SKM-1 (cell line): ENCODE measurements at regions not wholly inside any gene's neighbourhood (a gene's known extent, or its start where the extent isn't known, plus 50 kb on each side); places are given as distances from the start of the nearest gene placed in this dataset.

Source experiments
- DNase-seq: peaks from one replicate; lab custom pipeline; 2025; ENCODE audit not compliant: unreplicated experiment; lab: John Stamatoyannopoulos, UW

- no peak for DNase-seq
Measured at GRCh38 chr20:40103420-40103819, 585.6 kb downstream of the MAFB start.

- no peak for DNase-seq
Measured at GRCh38 chr20:40101560-40101959, 587.5 kb downstream of the MAFB start.

GRCh38 chr20:40100261-40100660 is 588.8 kb downstream of the MAFB start:
- no peak for DNase-seq

- no peak for DNase-seq
Measured at GRCh38 chr20:40090236-40090635, 598.8 kb downstream of the MAFB start.

- DNase-seq, result no peak
Measured at GRCh38 chr20:40087496-40087895, 601.5 kb downstream of the MAFB start.

GRCh38 chr20:40085513-40085912 is 603.5 kb downstream of the MAFB start:
- DNase-seq, result no peak

GRCh38 chr20:40082436-40082835 is 606.6 kb downstream of the MAFB start:
- DNase-seq, result no peak

- no peak for DNase-seq
Measured at GRCh38 chr20:40081653-40082052, 607.4 kb downstream of the MAFB start.

GRCh38 chr20:40080041-40080652 is 608.9 kb downstream of the MAFB start:
- no peak for DNase-seq

GRCh38 chr20:40073535-40074111 is 615.4 kb downstream of the MAFB start:
- no peak for DNase-seq

GRCh38 chr20:40072907-40073306 is 616.1 kb downstream of the MAFB start:
- no peak for DNase-seq

GRCh38 chr20:40056171-40056570 is 632.9 kb downstream of the MAFB start:
- DNase-seq, result no peak

- no peak for DNase-seq
Measured at GRCh38 chr20:40055711-40056110, 633.3 kb downstream of the MAFB start.

- no peak for DNase-seq
Measured at GRCh38 chr20:40054311-40054710, 634.7 kb downstream of the MAFB start.

- DNase-seq, result no peak
Measured at GRCh38 chr20:40050596-40050995, 638.4 kb downstream of the MAFB start.

GRCh38 chr20:40049854-40050253 is 639.2 kb downstream of the MAFB start:
- DNase-seq, result no peak

GRCh38 chr20:40046703-40047102 is 642.3 kb downstream of the MAFB start:
- DNase-seq, result no peak

GRCh38 chr20:40037511-40037910 is 651.5 kb downstream of the MAFB start:
- no peak for DNase-seq

- no peak for DNase-seq
Measured at GRCh38 chr20:40029589-40029988, 659.4 kb downstream of the MAFB start.

GRCh38 chr20:40019510-40019909 is 669.5 kb downstream of the MAFB start:
- DNase-seq, result no peak

GRCh38 chr20:40017765-40018164 is 671.3 kb downstream of the MAFB start:
- no peak for DNase-seq

- no peak for DNase-seq
Measured at GRCh38 chr20:40016890-40017289, 672.1 kb downstream of the MAFB start.

GRCh38 chr20:40016392-40016791 is 672.6 kb downstream of the MAFB start:
- peak; percentile 6 for DNase-seq
